Common myeloid progenitor, CD34-positive (primary cell): ENCODE measurements at regions not wholly inside any gene's neighbourhood (a gene's known extent, or its start where the extent isn't known, plus 50 kb on each side); places are given as distances from the start of the nearest gene placed in this dataset.

Experiments used
- CTCF ChIA-PET: fragments of 350-600 bp; sonication (Branson Sonifier 250); formaldehyde crosslinking; loops from one replicate; lab custom pipeline; 2021; ENCODE audit warnings: antibody characterized with exemption; lab: Charles Lee
- POLR2A ChIA-PET: fragments of 350-600 bp; sonication (Branson Sonifier 250); formaldehyde crosslinking; loops from one replicate; lab custom pipeline; 2021; ENCODE audit warnings: antibody characterized with exemption; lab: Charles Lee
- DNase-seq, 3 donors: peaks; one replicate each; pipeline versions ENCODE4 v3.0.0 to v3.0.0-alpha.2; 2013
- H3K27ac ChIP-seq, 2 experiments: 1 replicate in 1 of 2; 2 replicates in 1 of 2; pipeline ENCODE4 v1.7.0; 2013; ENCODE audit warnings: inconsistent platforms in 2 of 2, low read length in 2 of 2, mild to moderate bottlenecking in 2 of 2, low read depth in 1 of 2, moderate library complexity in 1 of 2; ENCODE audit not compliant: severe bottlenecking in 2 of 2, insufficient read depth in 1 of 2, poor library complexity in 1 of 2
- H3K27me3 ChIP-seq, 5 experiments: replicated peaks in 2 of 5; 1 replicate in 3 of 5; 2 replicates in 2 of 5; pipeline versions ENCODE4 v1.6.1 to v1.7.0; 2013; ENCODE audit warnings: low read length in 4 of 5, mild to moderate bottlenecking in 2 of 5, moderate library complexity in 2 of 5, inconsistent platforms in 1 of 5; ENCODE audit not compliant: insufficient read depth in 5 of 5, control insufficient read depth in 4 of 5
- H3K36me3 ChIP-seq, 4 experiments: 1 replicate in 2 of 4; 2 replicates in 2 of 4; pipeline versions ENCODE4 v1.6.1 to v1.7.0; 2013; ENCODE audit warnings: low read length in 3 of 4, control low read depth in 1 of 4, mild to moderate bottlenecking in 1 of 4; ENCODE audit not compliant: control insufficient read depth in 4 of 4, insufficient read depth in 4 of 4
- H3K4me1 ChIP-seq, 4 experiments: 1 replicate in 3 of 4; 2 replicates in 1 of 4; pipeline versions ENCODE4 v1.6.1 to v1.7.1; 2013; ENCODE audit warnings: low read length in 3 of 4, mild to moderate bottlenecking in 3 of 4, control low read depth in 1 of 4, inconsistent platforms in 1 of 4, moderate library complexity in 1 of 4; ENCODE audit not compliant: control insufficient read depth in 4 of 4, insufficient read depth in 4 of 4; ENCODE audit errors: control extremely low read depth in 1 of 4
- H3K4me3 ChIP-seq, 7 experiments: 1 replicate in 4 of 7; 2 replicates in 3 of 7; pipeline versions ENCODE4 v1.5.1 to v1.7.0; 2013; ENCODE audit warnings: mild to moderate bottlenecking in 7 of 7, low read length in 6 of 7, moderate library complexity in 6 of 7, inconsistent platforms in 2 of 7, low read depth in 2 of 7, control low read depth in 1 of 7; ENCODE audit not compliant: insufficient read depth in 4 of 7, control insufficient read depth in 1 of 7; ENCODE audit errors: extremely low read depth in 1 of 7
- H3K9me3 ChIP-seq, 5 experiments: 1 replicate in 4 of 5; 2 replicates in 1 of 5; pipeline versions ENCODE4 v1.6.1 to v1.7.1; 2013; ENCODE audit warnings: low read length in 4 of 5, mild to moderate bottlenecking in 2 of 5, inconsistent platforms in 1 of 5, low read depth in 1 of 5, moderate library complexity in 1 of 5; ENCODE audit not compliant: control insufficient read depth in 4 of 5, insufficient read depth in 2 of 5; ENCODE audit errors: control extremely low read depth in 1 of 5
- WGBS: methylation state at CpG from one replicate; pipeline ENCODE4 v1.1.5; 2013; ENCODE audit not compliant: insufficient coverage; 5-methylcytosine and 5-hydroxymethylcytosine counted together

DNA sequence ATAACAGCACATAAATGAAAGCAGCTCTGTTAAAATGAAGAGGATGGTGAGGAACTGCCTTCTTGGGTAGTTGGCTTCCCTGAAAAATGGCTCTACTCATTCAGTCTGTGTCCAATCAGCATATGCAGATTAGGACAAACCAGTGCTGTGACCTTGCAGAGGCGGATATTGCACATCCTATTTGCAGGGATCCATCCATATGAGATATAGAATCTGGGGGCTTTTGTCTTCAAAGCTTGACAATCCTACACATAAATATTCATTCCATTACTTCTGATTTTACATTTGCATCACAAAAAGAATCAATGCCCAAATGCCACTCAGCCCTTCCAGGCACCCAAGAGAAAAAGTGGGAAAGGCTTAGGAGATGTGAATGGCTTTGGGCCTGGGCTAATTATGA, 383.7 kb downstream of the EMP1 start:
- no peak for DNase-seq
- Histone ChIP-seq H3K36me3 (no peaks in the 10 kb centered on the region), H3K27ac (no peak overlapping the region), H3K4me3 (no peak overlapping the region), H3K27me3 (peaks cover 0 to 1% (median 0%) of the 10 kb centered on the region in 5 experiments), H3K4me1 (no peaks in the 10 kb centered on the region), H3K9me3 (no peaks in the 10 kb centered on the region)
- no CpG with 5 or more reads among the region's 1 CpG for WGBS
- ChIA-PET CTCF (no interaction called here), POLR2A (no interaction called here)

DNA sequence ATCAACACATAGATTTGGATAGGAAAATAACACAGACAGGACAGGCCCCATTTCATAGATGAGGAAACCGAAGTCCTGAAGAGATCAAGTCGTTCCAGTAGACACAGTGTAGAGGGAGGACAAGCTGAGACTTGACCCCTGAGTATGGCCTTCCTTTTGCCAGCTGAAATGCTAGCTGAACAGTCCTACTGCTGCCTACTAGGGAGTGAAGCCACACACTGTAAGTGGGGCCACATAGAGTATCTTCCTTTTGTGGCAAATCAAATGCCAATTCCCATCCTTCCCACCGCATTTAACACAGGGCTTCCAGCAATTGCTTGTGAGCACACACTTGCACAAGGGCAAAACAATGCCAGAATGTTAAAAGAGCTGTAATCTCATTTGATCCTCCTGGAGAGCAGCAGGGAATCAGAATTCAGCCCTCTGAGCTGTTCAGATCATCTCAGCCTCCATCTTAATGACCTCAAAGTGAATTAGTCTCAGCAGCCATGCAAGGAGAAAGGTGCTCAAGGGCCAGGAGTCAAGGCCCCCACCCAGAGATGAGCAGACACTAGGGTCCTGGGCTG, 380.5 kb downstream of the EMP1 start:
- no peaks in the 10 kb centered on the region for H3K4me1 ChIP-seq
- H3K27ac ChIP-seq = no peak overlapping the region
- peaks cover 0 to 1% (median 0%) of the 10 kb centered on the region in 5 experiments for H3K27me3 ChIP-seq
- no peaks in the 10 kb centered on the region for H3K9me3 ChIP-seq
- H3K36me3 ChIP-seq = no peaks in the 10 kb centered on the region
- CTCF ChIA-PET = no interaction called here
- H3K4me3 ChIP-seq = no peak overlapping the region
- no peak for DNase-seq
- WGBS = 100% methylated on average over 3 of the region's 3 CpGs
- POLR2A ChIA-PET = no interaction called here

DNA sequence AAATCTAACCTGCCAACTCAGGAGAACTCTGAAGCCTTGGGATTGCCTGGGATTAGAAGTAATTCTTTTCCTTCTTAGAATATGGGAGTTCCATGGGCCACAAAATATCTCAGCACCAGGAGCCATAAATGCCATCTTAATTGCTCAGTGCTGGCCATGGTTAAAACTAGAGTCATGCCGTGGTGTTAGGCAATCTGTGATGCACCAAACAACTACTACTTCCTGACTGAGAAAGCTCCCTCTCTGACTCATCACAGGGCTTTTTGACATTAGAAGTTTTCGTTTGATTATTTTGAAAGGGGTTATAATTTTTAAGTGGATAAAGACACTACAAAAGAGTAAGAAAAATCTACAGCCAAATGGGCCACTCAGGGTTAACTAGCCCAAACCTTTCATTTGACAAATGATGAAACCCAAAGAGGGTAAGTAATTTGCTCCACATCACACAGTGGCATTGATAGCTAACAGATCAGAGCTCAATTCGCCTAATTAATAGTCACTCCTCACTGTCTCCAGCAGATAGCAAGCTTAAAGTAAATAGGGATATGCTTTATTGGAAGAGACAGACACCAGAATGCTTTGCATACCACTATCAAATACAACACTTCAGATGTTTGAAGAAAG, 377.3 kb downstream of the EMP1 start:
- WGBS = 67% methylated on average over 1 of the region's 3 CpGs
- no peaks in the 10 kb centered on the region for H3K36me3 ChIP-seq
- H3K27ac ChIP-seq = no peak overlapping the region
- no peaks in the 10 kb centered on the region for H3K9me3 ChIP-seq
- ChIA-PET POLR2A (no interaction called here), CTCF (no interaction called here)
- DNase-seq = peak in 1 of 3 donors; percentile 1
- peaks cover 0 to 1% (median 0%) of the 10 kb centered on the region in 5 experiments for H3K27me3 ChIP-seq
- H3K4me3 ChIP-seq = no peak overlapping the region
- H3K4me1 ChIP-seq = no peaks in the 10 kb centered on the region

DNA sequence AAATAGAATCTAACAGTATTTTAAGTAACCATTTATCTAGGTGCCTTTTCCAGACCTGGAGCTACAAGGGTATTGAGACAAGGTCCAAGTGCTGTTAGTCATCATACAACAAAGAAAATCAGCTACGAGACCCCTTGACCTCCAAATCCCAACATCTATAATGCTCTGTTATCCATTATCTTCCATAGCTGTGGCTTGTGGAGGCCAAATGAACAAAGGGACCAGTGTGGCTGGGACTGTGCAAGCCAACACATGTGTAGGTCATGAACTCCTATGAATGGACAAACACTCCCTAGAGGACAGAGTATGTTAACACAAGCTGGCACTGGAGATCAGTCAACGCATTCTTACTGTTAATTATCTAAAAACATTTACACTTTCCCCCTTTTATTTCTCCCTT, 374.5 kb downstream of the EMP1 start:
- Histone ChIP-seq H3K9me3 (no peaks in the 10 kb centered on the region), H3K4me1 (no peaks in the 10 kb centered on the region), H3K27me3 (peaks cover 0 to 6% (median 0%) of the 10 kb centered on the region in 5 experiments), H3K27ac (no peak overlapping the region), H3K4me3 (no peak overlapping the region), H3K36me3 (no peaks in the 10 kb centered on the region)
- WGBS = 100% methylated on average over 2 of the region's 2 CpGs
- CTCF ChIA-PET = no interaction called here
- POLR2A ChIA-PET = no interaction called here
- DNase-seq = no peak

DNA sequence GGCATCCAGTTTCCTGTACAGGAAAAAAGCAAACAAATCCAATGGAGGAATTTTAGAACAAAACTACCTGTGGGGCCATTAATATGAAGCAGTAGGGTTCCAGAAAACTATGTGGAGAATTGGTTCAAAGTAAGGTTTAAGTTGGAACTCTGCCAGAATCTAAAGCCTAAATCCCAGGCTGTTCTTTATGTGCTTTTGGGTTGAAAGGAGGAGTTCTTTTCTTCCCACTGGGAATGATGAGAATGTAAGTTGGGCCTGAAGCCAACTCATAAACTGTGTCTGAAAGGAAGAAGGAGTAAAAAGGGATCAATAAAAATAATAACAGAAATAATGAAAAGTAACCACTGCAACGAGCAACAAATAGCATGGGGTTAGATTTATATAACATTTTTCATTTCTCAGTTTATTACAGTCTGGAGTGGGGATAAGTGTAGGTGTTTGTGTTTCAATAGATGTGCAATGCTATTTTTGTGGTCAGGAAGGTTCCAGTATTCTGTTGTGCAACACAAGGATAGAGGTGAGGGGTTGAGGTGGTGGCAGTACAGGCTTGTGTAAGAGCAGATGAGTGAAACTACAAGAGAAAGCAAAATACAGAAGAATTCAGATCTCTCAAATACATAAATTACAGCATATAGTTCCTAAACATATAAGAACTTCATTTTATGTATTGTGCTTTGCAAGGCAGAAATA, 373.6 kb downstream of the EMP1 start:
- no peak for DNase-seq
- Histone ChIP-seq H3K9me3 (no peaks in the 10 kb centered on the region), H3K4me1 (no peaks in the 10 kb centered on the region), H3K4me3 (no peak overlapping the region), H3K27ac (no peak overlapping the region), H3K36me3 (no peaks in the 10 kb centered on the region), H3K27me3 (peaks cover 0 to 6% (median 0%) of the 10 kb centered on the region in 5 experiments)
- no CpG with 5 or more reads among the region's 1 CpG for WGBS
- ChIA-PET CTCF (no interaction called here), POLR2A (no interaction called here)

DNA sequence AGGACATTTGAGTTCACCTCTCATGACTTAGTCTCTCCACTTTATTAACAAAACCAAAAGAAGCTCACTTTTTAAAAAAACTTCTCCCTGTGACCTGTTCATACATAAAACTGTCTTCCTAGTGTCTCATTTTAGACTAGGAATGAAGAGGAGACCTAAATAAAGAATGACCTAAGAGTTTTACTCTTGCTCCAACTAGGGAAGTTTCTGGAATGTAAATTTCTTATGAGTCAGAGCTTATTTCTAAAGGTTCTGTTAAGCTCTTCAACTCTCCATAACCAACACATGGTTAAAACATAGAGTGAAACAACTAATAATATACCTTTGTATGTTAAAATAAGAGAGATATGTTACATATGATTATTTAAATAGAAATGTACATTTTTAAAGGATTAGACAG, 369.8 kb downstream of the EMP1 start:
- Histone ChIP-seq H3K36me3 (no peaks in the 10 kb centered on the region), H3K27ac (no peak overlapping the region), H3K4me1 (no peaks in the 10 kb centered on the region), H3K9me3 (peaks cover 0 to 2% (median 0%) of the 10 kb centered on the region in 5 experiments), H3K4me3 (no peak overlapping the region), H3K27me3 (peaks cover 0 to 8% (median 0%) of the 10 kb centered on the region in 5 experiments)
- CTCF ChIA-PET = no interaction called here
- POLR2A ChIA-PET = no interaction called here
- DNase-seq = no peak

DNA sequence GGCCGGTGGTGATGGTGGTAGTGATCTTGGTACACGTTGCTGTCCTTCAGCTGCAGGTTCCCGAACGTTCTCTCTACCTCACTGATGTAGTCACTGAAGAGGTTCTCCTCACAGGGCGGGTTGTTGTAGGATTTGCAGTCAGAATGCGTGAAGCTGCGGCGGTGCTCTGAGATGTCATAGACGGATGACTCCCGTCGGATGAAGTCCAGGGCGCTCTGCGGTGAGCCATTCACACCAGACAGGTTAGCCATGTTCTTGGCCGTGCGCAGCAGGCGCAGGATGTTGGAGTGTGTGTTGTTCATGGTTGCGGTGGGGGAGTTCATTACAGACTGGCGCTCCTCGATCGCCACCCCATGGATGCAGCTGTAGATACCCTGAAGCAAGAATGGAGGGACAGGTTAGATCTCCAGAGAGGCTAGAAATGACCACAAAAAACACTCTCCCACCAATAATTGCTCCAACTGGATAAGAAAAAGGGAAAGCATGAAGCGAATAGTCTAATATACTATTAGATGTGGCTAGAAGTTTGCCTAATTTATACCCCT, 367.8 kb downstream of the EMP1 start:
- H3K36me3 ChIP-seq = no peaks in the 10 kb centered on the region

More for the DNA sequence above, 367.8 kb downstream of the EMP1 start:
- CTCF ChIA-PET = no interaction called here
- Histone ChIP-seq H3K27ac (no peak overlapping the region), H3K27me3 (peaks cover 0 to 8% (median 0%) of the 10 kb centered on the region in 5 experiments), H3K9me3 (peaks cover 0 to 2% (median 0%) of the 10 kb centered on the region in 5 experiments), H3K4me1 (no peaks in the 10 kb centered on the region), H3K4me3 (no peak overlapping the region)
- POLR2A ChIA-PET = no interaction called here
- 97% methylated on average over 16 of the region's 21 CpGs for WGBS
- no peak for DNase-seq
